ENCODE measurements at regions not wholly inside any gene's neighbourhood (a gene's known extent, or its start where the extent isn't known, plus 50 kb on each side); places are given as distances from the start of the nearest gene placed in this dataset.

GRCh38 chr7:155964543-155964942 is 152.3 kb upstream of the SHH start:
- Histone ChIP-seq H3K4me1 (no peaks in the 10 kb centered on the region), H3K36me3 (no peaks in the 10 kb centered on the region), H3K9me3 (no peaks in the 10 kb centered on the region), H3K27me3 (no peaks in the 10 kb centered on the region), H3K4me3 (no peak overlapping the region), H3K27ac (no peak overlapping the region)
- no peak for DNase-seq (ENCODE audit: low spot score in 2 of 2)
- no peak for TF ChIP-seq POLR2AphosphoS5 (IDR thresholded peaks at IDR 0.05)
- TF ChIP-seq CTCF (IDR thresholded peaks at IDR 0.05): no peak
- no peak for TF ChIP-seq POLR2A (IDR thresholded peaks at IDR 0.05)
- intact Hi-C loops (cut with DNase I; ENCODE audit: low total_unique reads): no loop called here

- Histone ChIP-seq H3K4me3 (no peak overlapping the region), H3K27me3 (no peaks in the 10 kb centered on the region), H3K27ac (no peak overlapping the region), H3K9me3 (no peaks in the 10 kb centered on the region), H3K36me3 (no peaks in the 10 kb centered on the region), H3K4me1 (no peaks in the 10 kb centered on the region)
- intact Hi-C loops (cut with DNase I; ENCODE audit: low total_unique reads): no loop called here
- no peak for DNase-seq (ENCODE audit: low spot score in 2 of 2)
- TF ChIP-seq CTCF (IDR thresholded peaks at IDR 0.05) (no peak), POLR2A (IDR thresholded peaks at IDR 0.05) (no peak), POLR2AphosphoS5 (IDR thresholded peaks at IDR 0.05) (no peak)
Observed at GRCh38 chr7:155963771-155964195, 151.5 kb upstream of the SHH start.

- H3K4me1 ChIP-seq: no peaks in the 10 kb centered on the region
- H3K36me3 ChIP-seq: no peaks in the 10 kb centered on the region
- no peak overlapping the region for H3K27ac ChIP-seq
- H3K27me3 ChIP-seq: no peaks in the 10 kb centered on the region
- no peak for DNase-seq (ENCODE audit: low spot score in 2 of 2)
- H3K4me3 ChIP-seq: no peak overlapping the region
- intact Hi-C loops (cut with DNase I; ENCODE audit: low total_unique reads): no loop called here
- H3K9me3 ChIP-seq: no peaks in the 10 kb centered on the region
- TF ChIP-seq POLR2A (IDR thresholded peaks at IDR 0.05): no peak
- TF ChIP-seq CTCF (IDR thresholded peaks at IDR 0.05): no peak
- TF ChIP-seq POLR2AphosphoS5 (IDR thresholded peaks at IDR 0.05): no peak
Observed at GRCh38 chr7:155963356-155963755, 151.1 kb upstream of the SHH start.

GRCh38 chr7:155962968-155963300 is 150.7 kb upstream of the SHH start:
- DNase-seq (ENCODE audit: low spot score in 2 of 2): no peak
- no peak overlapping the region for H3K4me3 ChIP-seq

More at GRCh38 chr7:155962968-155963300, 150.7 kb upstream of the SHH start:
- Histone ChIP-seq H3K27me3 (no peaks in the 10 kb centered on the region), H3K36me3 (no peaks in the 10 kb centered on the region), H3K4me1 (no peaks in the 10 kb centered on the region), H3K27ac (no peak overlapping the region), H3K9me3 (no peaks in the 10 kb centered on the region)
- intact Hi-C loops (cut with DNase I; ENCODE audit: low total_unique reads): no loop called here
- TF ChIP-seq POLR2AphosphoS5 (IDR thresholded peaks at IDR 0.05): no peak
- no peak for TF ChIP-seq CTCF (IDR thresholded peaks at IDR 0.05)
- no peak for TF ChIP-seq POLR2A (IDR thresholded peaks at IDR 0.05)

All from breast epithelium (tissue), 4 donors.